Hepatocyte (in vitro differentiated cells): ENCODE measurements at regions not wholly inside any gene's neighbourhood (a gene's known extent, or its start where the extent isn't known, plus 50 kb on each side); places are given as distances from the start of the nearest gene placed in this dataset.

Source experiments
- EZH2 ChIP-seq: fragments of 200-600 bp; sonication (generic); IDR thresholded peaks from 2 replicates; pipeline ENCODE4 v1.6.1; 2016; ENCODE audit warnings: antibody characterized with exemption, mild to moderate bottlenecking, borderline replicate concordance
- EZH2phosphoT487 ChIP-seq: fragments of 200-600 bp; sonication (generic); IDR thresholded peaks from one replicate; pipeline ENCODE4 v1.6.1; 2018; ENCODE audit warnings: antibody characterized with exemption, mild to moderate bottlenecking, low read depth, moderate library complexity; ENCODE audit not compliant: unreplicated experiment, severe bottlenecking
- TF ChIP-seq, protein P1 (sequence below): fragments of 200-600 bp; sonication (generic); IDR thresholded peaks from 2 replicates; pipeline ENCODE4 v1.5.1; 2016; ENCODE audit warnings: antibody characterized with exemption, mild to moderate bottlenecking; ENCODE audit not compliant: poor library complexity

DNA sequence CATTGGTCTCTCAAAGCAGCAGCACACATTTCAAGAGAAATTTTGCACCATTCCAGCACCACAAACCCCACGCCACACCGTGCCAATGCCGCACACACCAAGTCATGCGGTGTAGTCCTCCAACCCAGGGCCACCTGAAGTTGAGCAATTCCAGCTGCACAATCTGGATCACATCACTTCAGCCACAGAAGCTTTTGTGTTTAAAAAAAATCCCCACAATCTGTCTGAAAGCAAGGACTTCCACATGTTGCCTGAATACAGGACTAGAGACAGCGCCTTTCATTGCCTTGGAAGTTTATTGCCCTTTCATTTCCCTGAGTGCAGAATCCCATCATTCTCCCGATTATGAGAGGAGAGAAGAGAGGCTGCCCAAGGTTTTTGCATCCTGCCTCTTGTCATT is 175.6 kb upstream of the BCL6 start:
- TF ChIP-seq, protein P1, sequence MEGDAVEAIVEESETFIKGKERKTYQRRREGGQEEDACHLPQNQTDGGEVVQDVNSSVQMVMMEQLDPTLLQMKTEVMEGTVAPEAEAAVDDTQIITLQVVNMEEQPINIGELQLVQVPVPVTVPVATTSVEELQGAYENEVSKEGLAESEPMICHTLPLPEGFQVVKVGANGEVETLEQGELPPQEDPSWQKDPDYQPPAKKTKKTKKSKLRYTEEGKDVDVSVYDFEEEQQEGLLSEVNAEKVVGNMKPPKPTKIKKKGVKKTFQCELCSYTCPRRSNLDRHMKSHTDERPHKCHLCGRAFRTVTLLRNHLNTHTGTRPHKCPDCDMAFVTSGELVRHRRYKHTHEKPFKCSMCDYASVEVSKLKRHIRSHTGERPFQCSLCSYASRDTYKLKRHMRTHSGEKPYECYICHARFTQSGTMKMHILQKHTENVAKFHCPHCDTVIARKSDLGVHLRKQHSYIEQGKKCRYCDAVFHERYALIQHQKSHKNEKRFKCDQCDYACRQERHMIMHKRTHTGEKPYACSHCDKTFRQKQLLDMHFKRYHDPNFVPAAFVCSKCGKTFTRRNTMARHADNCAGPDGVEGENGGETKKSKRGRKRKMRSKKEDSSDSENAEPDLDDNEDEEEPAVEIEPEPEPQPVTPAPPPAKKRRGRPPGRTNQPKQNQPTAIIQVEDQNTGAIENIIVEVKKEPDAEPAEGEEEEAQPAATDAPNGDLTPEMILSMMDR = no peak
- TF ChIP-seq EZH2 (no peak), EZH2phosphoT487 (no peak)
